H9 (cell line): ENCODE measurements at regions not wholly inside any gene's neighbourhood (a gene's known extent, or its start where the extent isn't known, plus 50 kb on each side); places are given as distances from the start of the nearest gene placed in this dataset.

ENCODE experiments used
- DNase-seq: peaks from one replicate; pipeline ENCODE4 v3.0.0-alpha.2; 2017
- H2AFZ ChIP-seq: one replicate; pipeline ENCODE4 v1.6.1; 2013; ENCODE audit warnings: mild to moderate bottlenecking, low read length, control low read depth, moderate library complexity
- H2AK5ac ChIP-seq: 2 replicates; pipeline ENCODE4 v1.6.1; 2013; ENCODE audit warnings: low read length, control low read depth, mixed read lengths; ENCODE audit not compliant: insufficient read length
- H2BK120ac ChIP-seq: one replicate; pipeline ENCODE4 v1.6.1; 2013; ENCODE audit warnings: low read depth, mild to moderate bottlenecking, low read length, control low read depth, inconsistent platforms; ENCODE audit not compliant: poor library complexity, severe bottlenecking
- H2BK12ac ChIP-seq: 2 replicates; pipeline ENCODE4 v1.6.1; 2013; ENCODE audit warnings: low read length, control low read depth, mixed read lengths, low read depth; ENCODE audit not compliant: insufficient read length
- H2BK15ac ChIP-seq: 2 replicates; pipeline ENCODE4 v1.6.1; 2013; ENCODE audit warnings: low read depth, low read length, control low read depth
- H2BK20ac ChIP-seq: one replicate; pipeline ENCODE4 v1.6.1; 2013; ENCODE audit warnings: low read depth, mild to moderate bottlenecking, low read length, control low read depth, inconsistent platforms; ENCODE audit not compliant: poor library complexity, severe bottlenecking
- H2BK5ac ChIP-seq: 2 replicates; pipeline ENCODE4 v1.6.1; 2013; ENCODE audit warnings: low read length, control low read depth, mixed read lengths; ENCODE audit not compliant: insufficient read length
- H3K14ac ChIP-seq: 2 replicates; pipeline ENCODE4 v1.6.1; 2013; ENCODE audit warnings: low read length, control low read depth; ENCODE audit not compliant: insufficient read depth
- H3K18ac ChIP-seq: 2 replicates; pipeline ENCODE4 v1.6.1; 2013; ENCODE audit warnings: low read depth, mild to moderate bottlenecking, mixed read lengths, low read length, control low read depth; ENCODE audit not compliant: insufficient read length
- H3K23ac ChIP-seq: 2 replicates; pipeline ENCODE4 v1.6.1; 2013; ENCODE audit warnings: low read length, control low read depth, mixed read lengths, low read depth; ENCODE audit not compliant: insufficient read length
- H3K23me2 ChIP-seq: 2 replicates; pipeline ENCODE4 v1.6.1; 2013; ENCODE audit warnings: low read depth, mild to moderate bottlenecking, mixed read lengths, low read length, control low read depth; ENCODE audit not compliant: insufficient read length, poor library complexity, severe bottlenecking
- H3K27ac ChIP-seq: 2 replicates; pipeline ENCODE4 v1.5.1; 2013; ENCODE audit warnings: low read length, control low read depth, mixed read lengths, low read depth; ENCODE audit not compliant: insufficient read length
- H3K27me3 ChIP-seq: 2 replicates; pipeline ENCODE4 v1.6.1; 2013; ENCODE audit warnings: low read length, control low read depth, inconsistent platforms; ENCODE audit not compliant: insufficient read depth
- H3K4ac ChIP-seq: 2 replicates; pipeline ENCODE4 v1.6.1; 2013; ENCODE audit warnings: low read depth, mild to moderate bottlenecking, control low read depth, inconsistent platforms, low read length, moderate library complexity
- H3K4me1 ChIP-seq: 2 replicates; pipeline ENCODE4 v1.6.1; 2013; ENCODE audit warnings: low read length, control low read depth, inconsistent platforms; ENCODE audit not compliant: insufficient read depth
- H3K4me2 ChIP-seq: 2 replicates; pipeline ENCODE4 v1.6.1; 2013; ENCODE audit warnings: low read length, control low read depth, mixed read lengths; ENCODE audit not compliant: insufficient read length, insufficient read depth
- H3K56ac ChIP-seq: 2 replicates; pipeline ENCODE4 v1.6.1; 2013; ENCODE audit warnings: low read depth, mild to moderate bottlenecking, mixed read lengths, low read length, control low read depth; ENCODE audit not compliant: insufficient read length
- H3K79me1 ChIP-seq: 2 replicates; pipeline ENCODE4 v1.6.1; 2013; ENCODE audit warnings: low read depth, mild to moderate bottlenecking, moderate library complexity, low read length, control low read depth, inconsistent platforms; ENCODE audit not compliant: insufficient read depth, poor library complexity, severe bottlenecking
- H3K79me2 ChIP-seq: 2 replicates; pipeline ENCODE4 v1.6.1; 2013; ENCODE audit warnings: low read length, control low read depth, inconsistent platforms; ENCODE audit not compliant: insufficient read depth
- H3K9ac ChIP-seq: 2 replicates; pipeline ENCODE4 v1.6.1; 2013; ENCODE audit warnings: low read length, control low read depth, mixed read lengths; ENCODE audit not compliant: insufficient read length; ENCODE audit errors: extremely low read depth
- H3K9me3 ChIP-seq: one replicate; pipeline ENCODE4 v1.6.1; 2013; ENCODE audit warnings: low read depth, low read length, inconsistent platforms; ENCODE audit not compliant: control insufficient read depth
- H3T11ph ChIP-seq: one replicate; pipeline ENCODE4 v1.6.1; 2013; ENCODE audit warnings: mild to moderate bottlenecking, low read length, control low read depth, inconsistent platforms
- H4K20me1 ChIP-seq: one replicate; pipeline ENCODE4 v1.6.1; 2013; ENCODE audit not compliant: control insufficient read depth, insufficient read length, insufficient read depth
- H4K5ac ChIP-seq: 2 replicates; pipeline ENCODE4 v1.6.1; 2013; ENCODE audit warnings: low read depth, mild to moderate bottlenecking, mixed read lengths, low read length, control low read depth; ENCODE audit not compliant: insufficient read length
- H4K8ac ChIP-seq: replicated peaks from 2 replicates; pipeline ENCODE4 v1.6.1; 2013; ENCODE audit warnings: low read length, control low read depth, mixed read lengths, low read depth; ENCODE audit not compliant: insufficient read length
- H4K91ac ChIP-seq: 2 replicates; pipeline ENCODE4 v1.6.1; 2013; ENCODE audit warnings: low read depth, mild to moderate bottlenecking, moderate library complexity, mixed read lengths, low read length, control low read depth; ENCODE audit not compliant: insufficient read length
- H3K27ac Mint-ChIP-seq, 3 experiments: 2 replicates in 2 of 3; 3 replicates in 1 of 3; pipeline ENCODE4 v1.8.0; 2020 to 2021; ENCODE audit warnings: mixed read lengths in 3 of 3, mild to moderate bottlenecking in 1 of 3, moderate library complexity in 1 of 3
- H3K27me3 Mint-ChIP-seq: 2 replicates; pipeline ENCODE4 v1.8.0; 2021; ENCODE audit warnings: low read depth, mild to moderate bottlenecking, moderate library complexity, mixed read lengths
- H3K36me3 Mint-ChIP-seq, 3 experiments: 2 replicates in 2 of 3; 3 replicates in 1 of 3; pipeline ENCODE4 v1.8.0; 2020 to 2021; ENCODE audit warnings: low read depth in 3 of 3, mixed read lengths in 3 of 3; ENCODE audit not compliant: insufficient read depth in 1 of 3
- H3K4me1 Mint-ChIP-seq, 2 experiments: 2 replicates each; pipeline ENCODE4 v1.8.0; 2020; ENCODE audit warnings: mixed read lengths in 2 of 2
- H3K4me3 Mint-ChIP-seq, 2 experiments: 2 replicates in 1 of 2; 3 replicates in 1 of 2; pipeline ENCODE4 v1.8.0; 2020 to 2021; ENCODE audit warnings: mild to moderate bottlenecking in 2 of 2, mixed read lengths in 2 of 2, moderate library complexity in 1 of 2
- H3K9me3 Mint-ChIP-seq, 2 experiments: 2 replicates in 1 of 2; 3 replicates in 1 of 2; pipeline ENCODE4 v1.8.0; 2020; ENCODE audit warnings: mild to moderate bottlenecking in 2 of 2, mixed read lengths in 2 of 2, moderate library complexity in 1 of 2
- WGBS: extraction: QIAGEN DNeasy Blood & Tissue Kit; methylation state at CpG from one replicate; pipeline ENCODE4 v1.1.7; 2013; ENCODE audit warnings: missing lambda C conversion rate, low lambda C conversion rate, mixed read lengths; ENCODE audit not compliant: insufficient read length; ENCODE audit errors: extremely low coverage; 5-methylcytosine and 5-hydroxymethylcytosine counted together
- TF ChIP-seq, protein P1 (sequence below): fragments of 200-600 bp; sonication (generic); conservative IDR thresholded peaks from 3 replicates; pipeline ENCODE4 v1.8.0; 2021; ENCODE audit warnings: antibody characterized with exemption, mild to moderate bottlenecking

DNA sequence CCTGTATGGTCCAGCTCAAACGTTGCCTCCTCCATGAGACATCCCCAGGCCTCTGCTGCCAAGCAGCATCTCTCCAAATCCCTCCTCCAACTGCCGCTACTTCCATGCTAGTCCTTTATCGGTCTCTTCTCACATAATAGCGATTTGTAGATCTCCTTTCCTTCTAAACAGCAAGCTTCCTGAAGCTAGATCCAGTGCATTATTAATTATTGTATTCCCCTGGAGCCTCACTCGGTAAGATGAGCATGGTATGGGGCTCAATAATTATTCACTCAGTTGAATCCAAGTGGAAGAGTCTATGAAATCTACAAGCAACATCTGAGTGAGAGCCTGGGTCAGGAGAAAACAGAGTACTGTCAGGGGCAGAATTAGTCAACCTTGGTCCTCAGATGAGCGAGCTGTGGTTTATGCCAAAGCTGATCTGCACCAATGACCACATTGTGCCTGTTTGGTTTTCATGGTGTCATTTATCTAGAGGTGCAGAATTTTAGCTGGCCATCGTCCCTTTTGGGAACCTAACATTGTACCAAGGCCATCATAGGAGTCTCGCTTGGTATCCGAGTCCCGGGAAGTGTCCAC, 93.8 kb upstream of the UBE2E1 start:
- no peak overlapping the region for H3K27ac ChIP-seq
- Mint-ChIP-seq H3K4me1 (peaks cover 28 to 40% of the 10 kb centered on the region in 2 experiments), H3K36me3 (peaks cover 0 to 15% (median 2%) of the 10 kb centered on the region in 3 experiments; a peak in 3 of 7 replicates), H3K4me3 (no peak overlapping the region), H3K9me3 (peaks cover 10 to 14% of the 10 kb centered on the region in 2 experiments), H3K27ac (no peak overlapping the region), H3K27me3 (peaks cover 1% of the 10 kb centered on the region; the same call in 1 of the 2 replicates)
- no peaks in the 10 kb centered on the region for H3K23me2 ChIP-seq
- H2BK5ac ChIP-seq: no peak overlapping the region
- H3K79me2 ChIP-seq: no peaks in the 10 kb centered on the region
- no peak overlapping the region for H3K56ac ChIP-seq
- H2AFZ ChIP-seq: no peak overlapping the region
- no peak overlapping the region for H2BK120ac ChIP-seq
- DNase-seq: no peak
- no peaks in the 10 kb centered on the region for H3K27me3 ChIP-seq
- H2BK20ac ChIP-seq: no peak overlapping the region
- no peaks in the 10 kb centered on the region for H3K79me1 ChIP-seq
- no peak overlapping the region for H2AK5ac ChIP-seq
- H3K14ac ChIP-seq: no peak overlapping the region
- no peak overlapping the region for H3K18ac ChIP-seq
- H4K20me1 ChIP-seq: no peaks in the 10 kb centered on the region
- peaks cover 5% of the 10 kb centered on the region for H3K4me1 ChIP-seq
- H3T11ph ChIP-seq: no peak overlapping the region
- no peak overlapping the region for H3K4me2 ChIP-seq
- H4K91ac ChIP-seq: no peak overlapping the region
- H3K4ac ChIP-seq: no peak overlapping the region
- no peak overlapping the region for H4K8ac ChIP-seq
- no peak overlapping the region for H2BK15ac ChIP-seq
- TF ChIP-seq, protein P1, sequence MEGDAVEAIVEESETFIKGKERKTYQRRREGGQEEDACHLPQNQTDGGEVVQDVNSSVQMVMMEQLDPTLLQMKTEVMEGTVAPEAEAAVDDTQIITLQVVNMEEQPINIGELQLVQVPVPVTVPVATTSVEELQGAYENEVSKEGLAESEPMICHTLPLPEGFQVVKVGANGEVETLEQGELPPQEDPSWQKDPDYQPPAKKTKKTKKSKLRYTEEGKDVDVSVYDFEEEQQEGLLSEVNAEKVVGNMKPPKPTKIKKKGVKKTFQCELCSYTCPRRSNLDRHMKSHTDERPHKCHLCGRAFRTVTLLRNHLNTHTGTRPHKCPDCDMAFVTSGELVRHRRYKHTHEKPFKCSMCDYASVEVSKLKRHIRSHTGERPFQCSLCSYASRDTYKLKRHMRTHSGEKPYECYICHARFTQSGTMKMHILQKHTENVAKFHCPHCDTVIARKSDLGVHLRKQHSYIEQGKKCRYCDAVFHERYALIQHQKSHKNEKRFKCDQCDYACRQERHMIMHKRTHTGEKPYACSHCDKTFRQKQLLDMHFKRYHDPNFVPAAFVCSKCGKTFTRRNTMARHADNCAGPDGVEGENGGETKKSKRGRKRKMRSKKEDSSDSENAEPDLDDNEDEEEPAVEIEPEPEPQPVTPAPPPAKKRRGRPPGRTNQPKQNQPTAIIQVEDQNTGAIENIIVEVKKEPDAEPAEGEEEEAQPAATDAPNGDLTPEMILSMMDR: no peak
- no peak overlapping the region for H2BK12ac ChIP-seq
- H3K9ac ChIP-seq: no peak overlapping the region
- WGBS: no CpG with 5 or more reads among the region's 10 CpGs
- H3K9me3 ChIP-seq: no peaks in the 10 kb centered on the region
- no peak overlapping the region for H4K5ac ChIP-seq
- H3K23ac ChIP-seq: no peak overlapping the region
